HT-29 (cell line): ENCODE measurements at regions not wholly inside any gene's neighbourhood (a gene's known extent, or its start where the extent isn't known, plus 50 kb on each side); places are given as distances from the start of the nearest gene placed in this dataset.
"Not testable (repeated sequence)": the region's sequence is repeated elsewhere in the genome, so short reads cannot be mapped to it uniquely, and the experiment has no call there.

Experiments
- DNase-seq: peaks from one replicate; pipeline ENCODE4 v3.0.0-alpha.2; 2015; ENCODE audit warnings: low spot score

DNA sequence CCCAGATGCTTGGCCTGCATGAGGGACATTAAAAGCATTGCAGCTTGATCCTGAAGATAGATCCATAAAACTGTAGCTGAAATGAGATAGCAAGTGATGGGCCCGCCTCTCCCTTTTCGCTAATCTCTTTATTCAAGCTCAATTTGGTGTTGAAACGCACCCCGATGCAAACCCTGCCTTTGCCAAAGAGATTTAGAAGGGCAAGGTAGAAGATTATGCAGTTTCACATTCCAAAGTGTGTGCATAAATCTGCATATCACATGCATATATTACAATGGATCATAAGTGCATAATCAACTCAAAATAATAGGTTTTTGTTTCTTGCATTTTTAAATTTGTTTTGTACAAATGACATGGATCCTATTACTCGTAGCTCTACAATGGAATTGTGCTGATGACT is 80.1 kb upstream of the SHANK2 start:
- DNase-seq: no peak

DNA sequence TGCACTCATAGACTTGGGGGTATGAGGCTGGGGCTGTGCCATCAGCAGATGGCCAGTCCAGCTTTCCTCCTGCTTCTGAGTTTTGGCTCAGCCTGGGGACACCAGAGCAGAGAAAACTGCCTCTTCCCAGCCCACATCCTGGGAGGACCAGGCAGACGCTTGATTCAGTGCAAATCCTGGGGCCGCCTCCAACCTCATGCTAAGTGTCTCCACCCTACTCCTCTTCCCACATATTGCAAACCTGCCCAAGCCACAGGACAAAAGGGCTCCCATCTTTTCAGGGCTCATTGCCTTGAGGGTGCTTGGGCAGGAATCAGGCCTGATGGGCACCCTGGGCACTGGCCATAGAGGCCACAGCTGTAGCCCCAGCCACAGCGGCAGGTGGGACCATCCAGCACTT is 79.7 kb upstream of the SHANK2 start:
- no peak for DNase-seq

DNA sequence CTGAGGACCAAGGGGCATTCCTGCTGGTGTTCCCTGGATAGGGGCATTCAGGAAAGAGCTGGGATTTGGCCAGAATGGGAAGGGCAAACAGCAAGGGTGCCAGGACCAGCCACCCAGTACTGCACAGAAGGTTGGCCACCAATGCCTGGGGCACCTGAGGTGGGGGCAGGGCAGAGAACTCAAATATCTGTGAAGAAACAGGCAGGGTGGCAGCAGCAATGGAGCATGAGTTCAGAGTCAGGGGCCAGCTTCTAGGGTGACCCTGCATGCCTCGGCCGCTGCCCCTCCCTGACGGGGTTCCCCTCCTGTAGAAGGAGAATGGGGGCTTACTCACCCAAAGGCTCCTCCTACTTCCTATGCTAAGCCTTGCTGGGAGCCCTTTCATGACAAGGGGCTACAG is 79.3 kb upstream of the SHANK2 start:
- DNase-seq: no peak

DNA sequence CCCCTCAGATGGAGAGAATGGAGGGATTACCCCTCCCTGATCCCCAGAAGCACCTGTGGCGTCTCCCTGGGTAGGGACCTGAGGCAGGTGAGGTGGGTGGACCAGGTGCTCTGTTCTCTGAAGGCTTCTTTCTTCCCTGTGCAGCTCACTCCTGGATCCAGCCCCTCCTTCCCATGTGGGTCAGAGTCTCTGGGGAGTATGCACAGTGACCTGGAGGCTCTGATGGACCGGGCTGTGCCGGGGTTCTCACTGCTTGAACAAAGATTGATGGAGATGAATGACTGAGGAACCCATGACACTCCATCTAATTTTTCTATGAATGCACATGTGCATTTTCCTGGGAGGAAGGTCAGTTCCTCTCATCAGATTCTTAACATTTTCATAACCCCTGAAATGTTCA is 78.6 kb upstream of the SHANK2 start:
- no peak for DNase-seq

DNA sequence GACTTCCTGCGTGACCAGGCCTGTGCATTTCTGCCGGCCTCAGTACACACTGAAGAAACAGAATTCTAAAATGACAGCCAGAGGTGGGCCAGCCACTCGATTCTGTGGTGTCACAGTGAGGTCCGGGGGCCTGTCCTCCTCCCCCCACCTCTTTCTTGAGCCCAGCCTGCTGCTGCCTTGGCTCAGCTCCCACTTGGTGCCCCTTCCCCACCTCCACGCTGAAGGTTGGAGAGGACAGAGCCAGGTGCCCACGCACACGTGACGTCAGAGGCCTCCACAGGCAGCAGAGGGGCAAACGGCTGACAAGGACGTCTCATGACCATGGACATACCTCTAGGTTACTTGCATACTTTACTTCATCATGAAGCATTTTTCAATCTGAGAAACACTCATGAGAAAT is 78.0 kb upstream of the SHANK2 start:
- no peak for DNase-seq

DNA sequence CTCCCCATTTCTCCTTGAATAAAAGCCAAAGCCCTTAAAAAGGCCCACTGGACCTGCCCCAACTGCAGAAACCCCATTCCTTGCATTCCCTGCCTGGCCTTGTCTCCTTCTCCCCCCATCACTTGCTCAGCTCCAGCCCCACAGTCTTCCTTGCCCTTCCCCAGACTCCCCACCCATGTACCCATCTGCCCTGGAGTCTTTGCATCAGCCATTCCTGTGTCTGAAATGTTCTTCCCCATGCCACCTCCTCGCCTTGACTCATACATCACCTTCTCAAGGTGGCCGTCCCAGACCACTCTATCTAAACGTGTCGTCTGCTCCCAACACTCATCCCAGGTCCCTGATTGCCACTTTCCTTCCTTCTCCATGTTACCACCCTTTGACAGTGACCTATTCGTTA is 77.4 kb upstream of the SHANK2 start:
- DNase-seq: no peak

DNA sequence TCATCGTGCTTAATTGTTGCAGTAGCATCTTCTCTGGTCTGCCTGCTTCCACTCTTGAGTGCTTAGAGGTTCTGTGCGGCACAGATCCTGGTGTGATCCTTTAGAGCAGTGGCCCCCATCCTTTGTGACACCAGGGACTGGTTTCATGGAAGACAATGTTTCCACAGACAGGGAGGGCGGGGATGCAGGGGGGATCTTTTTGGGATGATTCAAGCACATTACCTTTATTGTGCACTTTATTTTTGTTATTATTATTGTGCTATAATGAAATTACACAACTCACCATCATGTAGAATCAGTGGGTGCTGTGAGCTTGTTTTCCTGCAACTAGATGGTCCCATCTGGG is 76.8 kb upstream of the SHANK2 start:
- DNase-seq: no peak

DNA sequence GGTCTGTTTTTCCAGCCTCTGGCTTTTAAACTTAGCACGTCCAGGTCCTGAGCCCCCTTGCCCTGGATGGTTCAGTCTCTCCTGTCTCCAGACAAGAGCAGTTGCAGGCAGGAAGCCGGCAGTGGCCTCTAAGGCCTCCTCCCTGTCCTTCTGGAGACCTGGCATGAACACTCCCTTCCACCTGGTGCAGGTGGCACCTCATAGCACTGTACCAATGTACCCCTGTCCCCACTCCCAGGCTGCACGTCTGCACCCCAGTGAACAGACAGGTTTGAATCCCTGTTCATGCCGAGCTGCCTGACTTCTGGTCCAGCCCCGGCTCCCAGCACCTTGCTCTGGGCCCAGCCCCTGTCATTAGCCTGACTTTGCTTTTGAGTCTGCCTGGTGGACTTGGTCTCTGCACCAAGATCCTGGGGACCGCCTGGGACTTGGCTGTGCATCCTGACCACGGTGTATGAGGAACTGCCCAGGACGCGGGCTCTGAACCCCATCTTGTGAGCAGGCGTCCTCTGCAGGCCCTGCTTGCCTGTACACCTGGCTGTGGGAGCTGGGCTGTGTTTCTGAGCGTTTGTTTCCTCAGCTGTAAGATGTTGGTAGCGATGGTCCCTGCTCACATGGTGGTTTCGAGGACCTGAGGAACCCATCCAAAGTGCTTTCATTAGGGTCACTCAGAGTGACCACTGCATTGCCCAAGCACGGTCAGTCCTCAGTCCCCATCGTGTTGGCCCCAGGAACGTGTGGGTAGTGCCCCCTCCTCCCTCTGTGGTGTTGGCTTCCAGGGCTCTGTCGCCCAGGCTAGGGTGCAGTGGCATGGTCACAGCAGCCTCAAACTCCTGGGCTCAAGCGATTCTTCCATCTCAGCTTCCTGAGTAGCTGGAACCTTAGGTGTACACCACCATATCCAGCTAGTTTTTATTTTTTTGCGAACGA is 75.0 kb upstream of the SHANK2 start:
- no peak for DNase-seq

DNA sequence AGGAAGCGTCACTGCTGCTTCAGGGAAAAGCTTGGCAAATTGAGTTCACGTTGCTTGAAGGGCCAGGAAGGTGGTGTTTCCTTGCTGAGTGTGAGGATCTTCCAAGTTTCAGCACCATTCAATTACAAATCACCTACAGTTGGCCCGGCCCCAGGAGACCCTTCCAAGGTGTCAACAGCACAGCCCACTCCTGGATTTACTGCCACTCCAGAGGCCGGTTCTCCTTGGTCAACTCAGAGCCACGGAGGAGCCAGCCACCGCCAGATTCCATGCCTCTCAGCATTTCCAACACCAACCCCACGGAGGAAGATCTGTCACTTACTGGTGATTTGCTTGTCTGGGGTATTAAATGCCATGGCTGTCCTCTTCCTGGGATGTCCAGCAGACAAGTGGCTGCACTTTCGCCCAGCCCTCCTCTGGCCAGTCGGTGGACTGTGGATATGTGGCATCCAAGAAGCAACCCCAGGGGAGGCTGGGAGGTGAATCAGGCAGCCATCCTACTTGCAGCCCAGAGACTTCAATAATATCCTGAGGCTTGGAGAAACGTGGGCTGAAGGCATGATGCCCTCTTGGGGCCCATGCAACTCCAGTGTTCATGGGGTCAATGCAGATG is 74.1 kb upstream of the SHANK2 start:
- DNase-seq: no peak

DNA sequence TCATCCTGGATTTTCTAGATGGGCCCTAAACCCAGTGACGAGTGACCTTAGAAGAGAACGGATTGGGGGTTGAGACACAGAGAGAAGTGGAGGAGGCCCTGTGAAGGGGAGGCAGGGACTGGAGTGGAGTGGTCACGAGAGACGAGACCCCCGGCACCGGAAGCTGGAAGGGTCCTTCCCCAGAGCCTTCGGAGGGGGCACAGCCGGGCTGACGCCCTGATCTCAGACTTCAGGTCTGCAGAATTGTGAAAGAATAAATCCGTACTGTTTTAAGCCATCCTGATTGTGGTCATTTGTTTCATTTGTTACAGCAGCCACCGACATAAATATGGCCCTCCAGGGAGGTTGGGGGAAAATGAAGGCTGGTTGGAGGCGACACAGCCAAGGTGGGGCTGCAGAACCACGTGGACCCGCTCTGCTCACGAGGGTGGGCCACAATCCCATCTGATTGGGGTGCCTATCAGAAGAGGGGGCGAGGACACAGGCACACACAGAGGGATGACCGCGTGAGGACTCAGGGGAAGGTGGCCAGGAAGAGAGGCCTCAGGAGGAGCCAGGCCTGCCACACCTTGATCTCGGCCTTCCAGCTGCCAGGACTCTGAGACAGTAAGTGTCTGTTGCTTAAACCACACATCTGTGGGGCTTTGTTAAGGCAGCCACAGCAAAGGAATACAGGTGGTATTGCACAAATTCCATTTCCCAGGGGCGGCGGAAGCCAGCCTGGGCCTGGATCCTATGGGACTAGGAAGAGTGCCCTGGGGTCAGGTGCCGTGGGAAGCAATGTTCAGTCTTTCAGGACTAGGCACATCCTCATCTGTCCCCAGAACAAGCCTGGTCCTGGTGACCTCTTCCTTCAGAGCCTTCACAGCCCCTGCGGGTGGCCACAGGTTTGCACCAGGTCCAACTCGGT is 73.3 kb upstream of the SHANK2 start:
- no peak for DNase-seq

DNA sequence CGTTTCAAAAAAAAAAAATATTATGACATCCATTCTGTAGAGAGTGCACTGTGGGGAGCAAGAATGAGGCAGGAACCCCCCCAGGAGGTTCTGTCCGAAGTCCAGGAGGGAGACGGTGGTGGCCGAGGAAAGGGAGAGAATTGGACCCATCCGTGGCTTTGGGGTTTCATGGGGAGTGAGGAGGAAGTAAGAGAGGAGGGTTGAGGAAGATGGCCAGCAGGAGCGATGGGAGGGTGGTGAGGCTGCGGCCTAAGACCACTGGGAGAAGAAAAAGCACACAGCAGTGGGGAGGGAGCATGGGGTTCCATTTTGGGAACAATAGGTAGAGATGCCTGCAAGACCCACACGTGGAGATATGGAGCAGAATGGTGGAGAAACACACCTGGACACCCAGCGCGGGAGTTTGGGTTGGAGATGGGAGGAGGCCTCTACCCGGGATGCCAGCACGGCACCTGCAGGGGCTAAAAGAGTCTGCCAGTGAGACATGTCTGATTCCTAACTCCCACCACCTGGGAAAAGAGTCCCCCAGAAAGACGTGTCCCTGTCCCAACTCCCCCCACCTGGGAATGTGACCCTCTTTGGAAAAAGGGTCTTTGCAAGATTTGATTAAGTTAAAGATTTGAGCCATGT is 72.5 kb upstream of the SHANK2 start:
- DNase-seq: no peak

DNA sequence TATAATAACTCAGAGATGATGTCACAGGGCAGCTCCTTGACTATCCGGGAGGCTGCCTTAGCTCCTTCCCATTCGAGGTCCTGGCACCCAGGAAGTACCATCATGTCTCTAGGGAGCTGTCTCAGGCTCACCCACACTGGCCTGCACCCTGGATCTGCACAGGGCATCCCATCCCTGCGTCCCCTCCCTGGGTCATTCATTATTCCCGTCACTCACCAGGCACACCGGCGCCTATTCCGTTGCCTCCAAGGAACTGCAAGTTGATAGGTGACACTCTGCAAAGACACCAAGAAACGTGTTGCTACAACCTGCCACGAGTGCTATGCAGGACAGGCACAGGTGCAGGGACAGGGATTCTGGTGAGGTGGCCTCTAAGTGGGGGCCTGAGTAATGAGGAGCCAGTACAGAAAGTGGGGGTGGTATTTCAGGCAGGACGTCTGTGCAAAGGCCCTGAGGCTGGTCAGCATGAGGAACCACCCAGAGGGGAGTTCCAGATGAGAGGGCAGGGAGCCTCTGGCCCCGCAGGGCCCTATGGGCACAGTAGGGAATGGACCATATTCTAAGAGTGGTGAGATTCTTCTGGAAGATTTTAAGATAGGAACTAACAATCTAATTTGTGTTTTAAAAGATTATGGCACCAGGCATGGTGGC is 71.6 kb upstream of the SHANK2 start:
- no peak for DNase-seq

DNA sequence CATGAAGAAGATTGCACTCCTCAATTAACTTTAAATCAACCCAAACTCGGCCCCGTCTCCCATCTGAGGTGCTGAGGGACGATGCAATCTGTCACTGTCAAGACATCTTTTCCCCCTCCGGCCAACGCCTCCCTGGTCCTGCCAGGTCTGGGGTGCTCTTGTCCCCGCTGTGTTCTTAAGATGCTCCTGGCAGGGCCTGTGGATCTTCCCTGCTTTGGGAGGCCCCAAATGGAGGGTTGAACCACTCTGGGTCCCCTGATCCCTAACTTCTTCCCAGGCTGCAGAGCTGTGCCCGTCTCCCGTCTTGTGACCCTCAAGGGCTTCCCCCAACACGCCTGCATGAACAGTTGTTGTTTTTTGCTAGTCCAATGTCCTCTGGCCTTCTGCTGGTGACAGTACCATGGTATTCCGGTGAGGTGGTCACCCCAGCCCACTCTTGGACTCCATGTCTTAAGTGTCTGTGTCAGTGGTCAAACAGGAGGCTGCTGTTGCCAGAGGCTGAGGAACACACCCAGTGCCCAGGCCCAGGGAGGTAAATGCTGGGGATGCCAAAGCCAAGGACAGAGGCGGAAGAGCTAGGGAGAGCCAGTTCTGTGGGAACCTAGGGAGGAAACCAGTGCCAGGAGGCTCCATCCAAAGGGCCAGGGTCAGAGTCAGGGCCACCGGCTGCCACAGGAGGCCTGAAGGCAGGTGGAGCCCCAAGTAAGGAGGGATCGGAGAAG is 70.6 kb upstream of the SHANK2 start:
- DNase-seq: no peak

DNA sequence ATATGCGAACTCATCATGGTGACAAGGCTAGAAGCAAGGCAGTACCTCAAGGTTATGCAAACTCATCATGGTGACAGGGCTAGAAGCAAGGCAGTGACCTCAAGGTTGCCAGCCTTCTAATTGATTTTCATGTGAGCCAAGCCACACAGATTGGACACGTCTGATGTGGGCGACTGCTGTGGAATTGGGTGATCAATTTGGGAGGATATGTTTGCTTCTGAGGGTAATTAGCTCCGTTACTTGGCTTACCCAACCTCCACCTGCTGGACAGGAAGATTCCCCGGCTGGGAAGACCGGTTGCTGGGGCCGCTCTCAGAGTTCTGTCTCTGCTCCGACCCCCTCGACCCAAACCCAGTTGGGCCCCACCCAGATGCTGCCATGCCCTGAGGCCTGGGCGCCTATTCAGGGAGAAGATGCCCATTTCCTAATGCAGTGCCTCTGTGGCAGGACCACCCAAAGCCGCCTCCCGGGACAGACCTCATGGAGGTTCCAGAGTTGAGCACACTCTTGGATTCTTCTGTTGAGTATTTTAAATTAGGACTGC is 69.9 kb upstream of the SHANK2 start:
- no peak for DNase-seq

DNA sequence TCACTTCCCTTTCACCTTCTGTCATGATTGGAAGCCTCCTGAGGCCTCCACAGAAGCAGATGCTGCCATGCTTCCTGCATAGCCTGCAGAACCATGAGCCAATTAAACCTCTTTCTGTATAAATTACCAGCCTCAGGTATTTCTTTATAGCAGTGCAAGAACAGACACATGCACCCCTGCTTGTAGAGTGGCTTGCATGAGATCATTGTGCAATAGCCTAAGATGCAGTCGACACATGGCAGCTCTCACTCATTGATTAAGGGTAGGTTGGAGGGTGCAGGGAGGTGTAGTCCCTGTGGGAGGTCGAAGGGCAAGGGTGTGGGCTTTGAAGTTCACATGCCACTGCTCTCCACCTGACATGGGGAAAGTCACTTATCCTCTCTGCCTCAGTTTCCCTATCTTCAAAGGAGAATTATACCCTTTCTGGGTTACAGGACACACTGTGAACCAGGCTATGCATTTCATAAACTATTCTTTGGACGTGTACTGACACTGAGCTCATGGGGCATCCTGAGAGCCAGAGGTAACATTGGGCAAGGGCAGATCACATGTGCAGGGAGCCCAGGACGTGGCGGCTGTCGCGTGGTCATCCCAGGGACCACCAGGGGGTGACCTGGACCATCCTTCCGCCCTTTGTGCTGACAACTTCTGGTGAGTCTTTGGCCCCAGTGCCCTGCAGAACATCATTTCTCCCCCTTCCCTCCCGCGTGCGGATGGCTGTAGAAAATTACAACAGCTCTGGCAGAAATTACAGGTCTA is 69.2 kb upstream of the SHANK2 start:
- DNase-seq: no peak

DNA sequence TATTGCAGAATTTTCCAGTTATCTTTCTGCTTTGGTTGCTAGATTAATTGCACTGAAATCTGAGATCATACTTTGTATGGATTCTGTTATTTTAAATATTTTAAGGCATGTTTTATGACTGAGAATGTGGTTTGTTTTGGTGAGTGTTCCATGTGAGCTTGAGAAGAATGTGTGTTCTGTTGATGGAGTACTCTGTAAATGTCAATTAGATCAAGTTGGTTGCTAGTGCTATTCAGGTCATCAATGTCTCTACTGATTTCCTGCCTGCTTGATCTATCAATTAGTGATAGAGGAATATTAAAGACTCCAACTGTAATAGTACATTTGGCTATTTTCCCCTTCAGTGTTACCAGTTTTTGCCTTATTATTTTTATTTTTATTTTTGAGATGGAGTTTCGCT is 64.3 kb upstream of the SHANK2 start:
- DNase-seq: no peak

DNA sequence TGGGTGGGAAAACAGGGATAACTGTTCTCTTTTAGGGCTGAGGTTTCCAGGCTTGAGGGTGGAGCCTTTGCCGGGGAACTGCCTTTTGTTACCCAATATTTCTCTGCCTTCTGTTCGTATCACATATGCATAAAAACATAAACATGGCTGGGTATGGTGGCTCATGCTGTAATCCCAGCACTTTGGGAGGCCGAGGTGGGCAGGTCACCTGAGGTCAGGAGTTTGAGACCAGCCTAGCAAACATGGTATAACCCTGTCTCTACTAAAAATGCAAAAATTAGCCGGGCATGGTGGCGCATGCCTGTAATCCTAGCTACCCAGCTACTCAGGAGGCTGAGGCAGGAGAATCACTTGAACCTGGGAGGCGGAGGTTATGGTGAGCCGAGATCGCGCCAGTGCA is 60.2 kb upstream of the SHANK2 start:
- DNase-seq: not testable (repeated sequence)

DNA sequence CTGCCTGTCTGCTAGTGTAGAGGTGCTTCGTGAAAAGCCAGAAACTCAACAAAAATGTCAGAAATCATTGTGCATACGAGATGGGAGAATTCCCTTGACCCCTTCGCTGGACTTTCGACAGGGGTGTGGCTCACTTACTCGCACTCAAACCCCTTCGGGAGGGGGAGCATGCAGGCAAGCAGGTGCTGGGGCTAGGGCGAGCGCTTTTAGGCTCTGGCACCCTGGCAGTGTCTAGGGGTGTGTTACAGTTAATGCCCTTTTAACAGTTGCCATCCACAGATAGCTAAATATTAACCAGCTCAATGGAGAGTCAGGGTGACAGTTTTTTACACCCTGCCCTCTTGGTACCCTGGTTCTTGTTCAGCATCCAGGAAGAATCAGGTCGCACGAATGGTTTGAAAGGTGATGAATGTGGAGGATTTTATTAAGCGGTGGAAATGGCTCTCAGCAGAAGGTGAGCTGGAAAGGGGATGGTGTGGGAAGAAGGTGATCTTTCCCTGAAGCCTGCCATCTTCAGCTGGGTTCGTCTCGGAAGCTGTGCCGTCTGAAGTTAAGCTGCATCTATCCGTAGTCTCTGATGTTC is 59.6 kb upstream of the SHANK2 start:
- DNase-seq: no peak
